Hepatocyte (in vitro differentiated cells): ENCODE measurements at regions not wholly inside any gene's neighbourhood (a gene's known extent, or its start where the extent isn't known, plus 50 kb on each side); places are given as distances from the start of the nearest gene placed in this dataset.

Experiments
- DNase-seq: peaks from one replicate; pipeline ENCODE4 v3.0.0-alpha.2; 2016; ENCODE audit warnings: low spot score
- H2AFZ ChIP-seq: fragments of 200-600 bp; sonication (generic); 2 replicates; pipeline ENCODE4 v1.6.0; 2016; ENCODE audit warnings: antibody characterized with exemption, mild to moderate bottlenecking
- H3K27ac ChIP-seq: fragments of 200-600 bp; sonication (generic); 2 replicates; pipeline ENCODE4 v1.5.1; 2016; ENCODE audit warnings: mild to moderate bottlenecking
- H3K27me3 ChIP-seq: fragments of 200-600 bp; sonication (generic); 2 replicates; pipeline ENCODE4 v1.6.1; 2016
- H3K36me3 ChIP-seq: fragments of 200-600 bp; sonication (generic); replicated peaks from 2 replicates; pipeline ENCODE4 v1.5.1; 2016; ENCODE audit warnings: low read depth; ENCODE audit not compliant: insufficient read depth
- H3K4me1 ChIP-seq: fragments of 200-600 bp; sonication (generic); 2 replicates; pipeline ENCODE4 v1.5.1; 2016; ENCODE audit warnings: mild to moderate bottlenecking, moderate library complexity; ENCODE audit not compliant: insufficient read depth
- H3K4me2 ChIP-seq: fragments of 200-600 bp; sonication (generic); 2 replicates; pipeline ENCODE4 v1.6.0; 2016
- H3K4me3 ChIP-seq: fragments of 200-600 bp; sonication (generic); 2 replicates; pipeline ENCODE4 v1.5.1; 2016; ENCODE audit warnings: mild to moderate bottlenecking
- H3K79me2 ChIP-seq: fragments of 200-600 bp; sonication (generic); 2 replicates; pipeline ENCODE4 v1.6.0; 2017; ENCODE audit warnings: mild to moderate bottlenecking
- H3K9me2 ChIP-seq: fragments of 200-600 bp; sonication (generic); replicated peaks from 2 replicates; pipeline ENCODE4 v1.6.0; 2017; ENCODE audit warnings: mild to moderate bottlenecking; ENCODE audit not compliant: insufficient read depth
- H3K9me3 ChIP-seq: fragments of 200-600 bp; sonication (generic); 2 replicates; pipeline ENCODE4 v1.5.1; 2016; ENCODE audit warnings: low read depth, mild to moderate bottlenecking
- H4K20me1 ChIP-seq: fragments of 200-600 bp; sonication (generic); 2 replicates; pipeline ENCODE4 v1.6.0; 2016; ENCODE audit warnings: mild to moderate bottlenecking; ENCODE audit not compliant: insufficient read depth, poor library complexity, severe bottlenecking
- CTCF ChIP-seq: fragments of 200-600 bp; sonication (generic); IDR thresholded peaks from 2 replicates; pipeline ENCODE4 v1.5.1; 2016; ENCODE audit warnings: antibody characterized with exemption, mild to moderate bottlenecking; ENCODE audit not compliant: poor library complexity
- EZH2 ChIP-seq: fragments of 200-600 bp; sonication (generic); IDR thresholded peaks from 2 replicates; pipeline ENCODE4 v1.6.1; 2016; ENCODE audit warnings: antibody characterized with exemption, mild to moderate bottlenecking, borderline replicate concordance
- EZH2phosphoT487 ChIP-seq: fragments of 200-600 bp; sonication (generic); IDR thresholded peaks from one replicate; pipeline ENCODE4 v1.6.1; 2018; ENCODE audit warnings: antibody characterized with exemption, mild to moderate bottlenecking, low read depth, moderate library complexity; ENCODE audit not compliant: unreplicated experiment, severe bottlenecking
- WGBS: methylation state at CpG from one replicate; pipeline ENCODE4 v1.1.6; 2016; ENCODE audit warnings: low lambda C conversion rate; ENCODE audit errors: missing lambda C conversion rate; 5-methylcytosine and 5-hydroxymethylcytosine counted together

DNA sequence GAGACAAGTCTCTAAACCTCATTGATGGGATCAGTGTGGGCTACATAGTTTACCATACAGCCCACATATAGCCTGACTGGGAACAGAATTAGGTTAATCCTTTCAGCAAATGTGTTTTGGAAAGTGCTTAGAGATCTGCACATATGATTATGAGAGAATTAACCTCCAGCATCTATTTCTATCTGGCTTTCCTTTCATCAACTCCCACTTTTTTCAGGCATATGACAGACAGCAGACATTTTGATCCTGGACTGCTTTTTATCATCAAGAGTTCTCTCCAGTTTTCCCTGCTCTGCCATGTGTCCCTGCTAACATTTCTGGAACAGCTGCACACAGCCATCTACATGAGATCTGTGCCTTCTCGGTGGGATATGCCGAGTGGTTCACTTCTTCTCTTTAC lies 139.5 kb upstream of the LRP1B start:
- TF ChIP-seq EZH2phosphoT487 (no peak), CTCF (no peak), EZH2 (no peak)
- Histone ChIP-seq H3K27ac (no peak overlapping the region), H3K4me2 (no peak overlapping the region), H3K36me3 (no peaks in the 10 kb centered on the region), H3K9me3 (no peaks in the 10 kb centered on the region), H3K4me3 (no peak overlapping the region), H3K4me1 (no peaks in the 10 kb centered on the region), H2AFZ (no peak overlapping the region), H3K79me2 (no peaks in the 10 kb centered on the region), H4K20me1 (no peaks in the 10 kb centered on the region), H3K9me2 (no peaks in the 10 kb centered on the region), H3K27me3 (no peaks in the 10 kb centered on the region)
- 72% methylated on average over 2 of the region's 2 CpGs for WGBS
- no peak for DNase-seq

- Histone ChIP-seq H3K79me2 (no peaks in the 10 kb centered on the region), H3K27ac (no peak overlapping the region), H3K4me1 (no peaks in the 10 kb centered on the region), H3K9me3 (no peaks in the 10 kb centered on the region), H2AFZ (no peak overlapping the region), H4K20me1 (no peaks in the 10 kb centered on the region), H3K9me2 (no peaks in the 10 kb centered on the region), H3K4me2 (no peak overlapping the region), H3K4me3 (no peak overlapping the region), H3K27me3 (no peaks in the 10 kb centered on the region), H3K36me3 (no peaks in the 10 kb centered on the region)
- DNase-seq, result no peak
- WGBS, result 91% methylated on average over 5 of the region's 5 CpGs
- TF ChIP-seq EZH2, result no peak
These were observed 128.5 kb upstream of the LRP1B start for GRCh38 chr2:142259356-142259755.

GRCh38 chr2:142254031-142254430 lies 123.2 kb upstream of the LRP1B start:
- Histone ChIP-seq H3K27ac (no peak overlapping the region), H3K4me2 (no peak overlapping the region), H3K4me3 (no peak overlapping the region), H3K27me3 (no peaks in the 10 kb centered on the region), H3K9me2 (no peaks in the 10 kb centered on the region), H3K79me2 (no peaks in the 10 kb centered on the region), H2AFZ (no peak overlapping the region), H4K20me1 (no peaks in the 10 kb centered on the region), H3K9me3 (no peaks in the 10 kb centered on the region), H3K4me1 (no peaks in the 10 kb centered on the region), H3K36me3 (no peaks in the 10 kb centered on the region)
- TF ChIP-seq CTCF, result no peak
- TF ChIP-seq EZH2, result no peak
- TF ChIP-seq EZH2phosphoT487, result no peak
- no peak for DNase-seq
- 100% methylated on average over 1 of the region's 1 CpG for WGBS

DNA sequence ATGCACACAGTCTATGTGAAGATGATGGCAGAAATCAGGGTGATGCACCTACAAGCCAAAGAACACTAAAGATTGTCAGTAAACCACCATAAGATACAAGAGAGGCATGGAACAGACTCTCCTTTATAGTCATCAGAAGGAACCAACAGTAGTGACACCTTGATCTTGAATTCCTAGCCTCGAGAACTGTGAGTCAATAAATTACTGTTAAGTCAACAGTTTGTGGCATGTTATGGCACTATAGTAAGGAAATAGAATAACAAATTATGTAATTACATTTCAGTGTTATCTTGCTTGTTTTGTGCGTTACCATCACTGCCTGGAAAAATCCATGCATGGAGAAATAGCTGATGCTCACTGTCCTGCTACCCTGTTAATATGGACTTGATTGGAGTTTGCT lies 110.2 kb upstream of the LRP1B start:
- Histone ChIP-seq H3K27ac (no peak overlapping the region), H3K9me3 (no peaks in the 10 kb centered on the region), H3K36me3 (no peaks in the 10 kb centered on the region), H2AFZ (no peak overlapping the region), H3K4me2 (no peak overlapping the region), H3K4me1 (no peaks in the 10 kb centered on the region), H4K20me1 (no peaks in the 10 kb centered on the region), H3K4me3 (no peak overlapping the region), H3K9me2 (no peaks in the 10 kb centered on the region), H3K79me2 (no peaks in the 10 kb centered on the region), H3K27me3 (no peaks in the 10 kb centered on the region)
- no peak for TF ChIP-seq EZH2phosphoT487
- no peak for TF ChIP-seq EZH2
- no peak for TF ChIP-seq CTCF
- WGBS, result 59% methylated on average over 2 of the region's 2 CpGs
- no peak for DNase-seq
